H1 (cell line): ENCODE measurements at regions not wholly inside any gene's neighbourhood (a gene's known extent, or its start where the extent isn't known, plus 50 kb on each side); places are given as distances from the start of the nearest gene placed in this dataset.

Source experiments
- CBX8 ChIP-seq: fragments of 300-800, 300-1000 bp; sonication (generic); IDR thresholded peaks from 2 replicates; pipeline ENCODE4 v1.7.1; 2016; ENCODE audit warnings: low read depth, low read length, borderline replicate concordance
- CHD7 ChIP-seq: fragments of 300-600 bp; sonication (generic); IDR thresholded peaks from 2 replicates; pipeline ENCODE4 v1.7.1; 2012; ENCODE audit warnings: low read length, moderate library complexity, mild to moderate bottlenecking, inconsistent platforms; ENCODE audit not compliant: insufficient replicate concordance
- EGR1 ChIP-seq: IDR thresholded peaks from 2 replicates; pipeline ENCODE4 v1.6.1; 2011; ENCODE audit warnings: low read depth, low read length, borderline replicate concordance
- KDM1A ChIP-seq: fragments of 200-600, 300-600 bp; sonication (generic); IDR thresholded peaks from 2 replicates; pipeline ENCODE4 v1.7.1; 2016; ENCODE audit warnings: mild to moderate bottlenecking, low read length, borderline replicate concordance
- NANOG ChIP-seq: IDR thresholded peaks from 2 replicates; pipeline ENCODE4 v1.6.1; 2011; ENCODE audit warnings: low read length, low read depth, mild to moderate bottlenecking, inconsistent platforms; ENCODE audit not compliant: insufficient read depth, poor library complexity, severe bottlenecking
- NRF1 ChIP-seq: IDR thresholded peaks from 2 replicates; pipeline ENCODE4 v1.6.1; 2011; ENCODE audit warnings: mild to moderate bottlenecking, low read depth, low read length, improper control_type of control experiment
- RXRA ChIP-seq: IDR thresholded peaks from 2 replicates; pipeline ENCODE4 v1.6.1; 2011; ENCODE audit warnings: low read depth, mild to moderate bottlenecking, low read length, moderate library complexity; ENCODE audit not compliant: insufficient read depth
- SIN3A ChIP-seq, 2 experiments: IDR thresholded peaks in 1 of 2; conservative IDR thresholded peaks in 1 of 2; 2 replicates each; pipeline ENCODE4 v1.6.1; 2011 to 2012; ENCODE audit warnings: low read length in 2 of 2, improper control_type of control experiment in 1 of 2, low read depth in 1 of 2, mild to moderate bottlenecking in 1 of 2
- SIRT6 ChIP-seq: IDR thresholded peaks from one replicate; pipeline ENCODE4 v1.7.1; 2012; ENCODE audit warnings: low read length, inconsistent platforms
- SUZ12 ChIP-seq: fragments of 200-600 bp; sonication (generic); IDR thresholded peaks from 2 replicates; pipeline ENCODE4 v1.6.1; 2012; ENCODE audit warnings: mild to moderate bottlenecking, inconsistent platforms, low read length, moderate library complexity, mixed read lengths
- TAF1 ChIP-seq: IDR thresholded peaks from 2 replicates; pipeline ENCODE4 v1.6.1; 2011; ENCODE audit warnings: mild to moderate bottlenecking, low read depth, low read length

GRCh38 chr6:159535656-159536350 is 157.2 kb downstream of the SOD2 start (continued):
- TF ChIP-seq CHD7 (no peak), NANOG (no peak), SIRT6 (no peak), KDM1A (no peak), NRF1 (no peak), SUZ12 (no peak), EGR1 (no peak), CBX8 (no peak), RXRA (no peak), TAF1 (no peak), SIN3A (conservative IDR thresholded peaks at IDR 0.05 in 1 of 2, IDR thresholded peaks at IDR 0.05 in 1 of 2; ENCODE audit: low read depth in 1 of 2, low read length in 2 of 2) (no peak)
